HG03045 (cell line): ENCODE measurements at regions not wholly inside any gene's neighbourhood (a gene's known extent, or its start where the extent isn't known, plus 50 kb on each side); places are given as distances from the start of the nearest gene placed in this dataset.

ENCODE experiments used
- ATAC-seq: cut with Tn5 transposase; IDR thresholded peaks from one replicate; pipeline ENCODE4 v1.9.1; 2021; ENCODE audit warnings: mild to moderate bottlenecking, moderate library complexity; ENCODE audit not compliant: unreplicated experiment

DNA sequence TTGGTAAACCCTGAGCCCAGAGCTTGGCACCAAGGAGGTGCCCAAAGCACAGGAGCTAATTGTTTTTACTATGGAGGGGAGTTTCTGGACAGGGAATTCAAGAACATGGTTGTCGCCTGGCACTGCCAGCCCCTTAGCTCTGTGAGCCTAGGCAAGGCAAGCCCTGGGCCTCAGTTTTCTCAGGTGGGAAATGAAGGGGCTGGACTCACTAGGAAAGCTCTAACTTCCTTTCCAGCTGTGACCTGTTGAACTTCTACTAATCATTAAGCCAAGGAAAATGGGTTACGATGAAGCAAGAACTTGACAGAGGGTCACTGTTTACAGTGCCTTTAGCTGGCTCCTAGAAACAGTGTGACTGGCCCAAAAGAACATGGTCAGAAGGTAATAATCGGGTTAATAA is 277.2 kb downstream of the SHQ1 start:
- no peak for ATAC-seq

DNA sequence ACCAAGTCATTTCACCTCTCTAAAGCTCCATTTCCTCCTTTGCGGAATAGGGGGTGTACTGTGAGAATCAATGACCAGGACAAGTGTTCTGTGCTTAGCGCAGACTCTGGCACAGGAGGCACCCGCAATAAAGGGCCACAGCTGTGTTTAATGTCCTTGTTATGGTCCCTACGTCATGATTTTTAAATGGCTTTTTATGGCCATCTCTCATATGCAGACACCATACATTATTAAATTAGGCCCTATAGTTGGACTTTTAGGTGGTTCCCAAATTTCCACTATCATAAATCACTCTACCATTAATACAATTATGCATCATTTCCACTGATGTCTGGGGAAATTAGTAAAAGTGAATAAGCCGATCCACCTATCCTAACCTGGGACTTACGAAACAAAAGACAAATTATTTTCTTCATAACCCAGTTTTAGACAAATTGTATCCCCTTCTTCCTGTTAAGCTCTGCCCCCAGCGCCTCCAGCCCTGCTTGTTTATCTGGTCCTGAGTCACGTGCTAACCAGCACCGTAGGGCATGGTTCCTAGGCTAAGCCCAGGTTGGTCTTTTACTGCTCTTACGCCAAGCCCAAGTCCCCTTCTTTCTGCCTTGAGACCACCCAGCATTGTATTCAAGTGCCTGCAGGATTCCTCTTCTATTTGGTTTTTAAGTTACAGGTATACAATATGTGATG is 278.3 kb downstream of the SHQ1 start:
- no peak for ATAC-seq

DNA sequence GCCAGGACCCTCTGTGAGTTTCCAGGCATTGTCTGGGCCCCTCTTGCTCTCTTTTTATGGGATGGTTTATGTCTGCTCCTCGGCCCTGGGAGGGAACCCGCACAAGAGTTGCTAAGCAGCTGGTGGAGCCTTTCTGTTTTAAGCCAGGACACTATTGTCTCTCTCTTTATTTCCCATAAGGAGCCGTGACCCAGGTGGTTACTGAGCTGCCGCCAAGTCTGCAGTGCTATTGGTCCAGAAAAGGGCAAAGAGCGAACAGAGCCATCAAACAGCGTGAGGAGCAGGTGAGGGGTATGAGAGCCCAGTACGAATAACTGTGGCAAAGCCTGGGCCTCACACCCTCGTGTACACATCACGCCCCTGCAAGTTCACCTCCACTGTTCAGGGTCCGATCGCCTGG is 280.2 kb downstream of the SHQ1 start:
- ATAC-seq = no peak

GRCh38 chr3:72567474-72567873 is 280.8 kb downstream of the SHQ1 start:
- no peak for ATAC-seq

- ATAC-seq = no peak
Measured at GRCh38 chr3:72565593-72565992, 282.7 kb downstream of the SHQ1 start.

DNA sequence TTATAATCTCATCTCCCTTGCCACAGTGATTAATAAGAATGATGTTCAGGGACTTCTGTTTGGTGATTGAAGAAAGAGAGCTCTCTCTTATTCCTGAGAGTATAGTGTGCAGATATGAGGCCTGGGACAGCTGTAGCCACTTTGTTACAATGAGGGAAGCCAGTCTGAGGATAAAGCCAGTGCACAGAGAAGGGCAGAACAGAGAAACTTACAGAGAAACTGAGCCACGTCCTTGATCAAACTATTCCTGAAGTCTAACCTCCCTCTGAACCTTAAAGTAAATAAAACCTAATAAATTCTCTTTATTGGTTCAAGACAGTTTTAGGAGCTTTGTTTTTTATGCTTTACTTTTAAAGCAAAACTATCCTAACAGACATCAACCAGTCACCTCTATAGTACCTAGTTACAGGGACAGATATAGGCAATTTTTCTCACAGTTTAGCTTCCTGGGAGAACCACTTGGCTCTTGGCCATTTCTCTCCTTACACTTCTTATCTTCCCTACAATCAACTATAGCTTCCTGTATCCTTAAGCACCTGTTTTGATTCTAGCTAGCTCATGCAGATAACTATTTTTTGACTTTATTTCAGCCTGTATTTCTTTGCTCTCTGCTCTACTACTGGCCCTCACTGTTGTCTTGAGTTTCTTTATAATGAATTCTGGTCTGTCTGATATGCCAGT is 284.4 kb downstream of the SHQ1 start:
- no peak for ATAC-seq

GRCh38 chr3:72560846-72561675 is 287.2 kb downstream of the SHQ1 start:
- no peak for ATAC-seq

GRCh38 chr3:72559385-72559784 is 288.9 kb downstream of the SHQ1 start:
- no peak for ATAC-seq

GRCh38 chr3:72558001-72558400 is 290.2 kb downstream of the SHQ1 start:
- no peak for ATAC-seq

- no peak for ATAC-seq
Measured at GRCh38 chr3:72555714-72556113, 292.5 kb downstream of the SHQ1 start.

DNA sequence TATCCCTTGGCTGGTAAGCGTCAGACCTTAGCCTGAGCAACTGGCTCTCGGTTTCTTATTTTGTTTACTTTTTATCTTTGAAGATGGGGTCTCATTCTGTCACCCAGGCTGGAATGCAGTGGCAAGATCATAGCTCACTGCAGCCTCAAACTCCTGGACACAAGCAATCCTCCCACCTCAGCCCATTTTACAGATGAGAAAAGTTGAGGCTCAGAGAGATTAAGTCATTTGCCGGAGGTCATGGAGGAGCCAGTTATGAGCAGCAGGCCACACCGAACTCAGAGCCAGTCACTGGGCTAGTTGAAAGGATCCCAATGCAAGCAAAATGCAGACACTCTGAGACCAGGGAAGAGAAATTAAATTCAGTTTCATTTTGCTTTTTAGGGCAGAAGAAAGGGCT is 293.6 kb downstream of the SHQ1 start:
- ATAC-seq = no peak

- no peak for ATAC-seq
Measured at GRCh38 chr3:72553298-72553697, 294.9 kb downstream of the SHQ1 start.

DNA sequence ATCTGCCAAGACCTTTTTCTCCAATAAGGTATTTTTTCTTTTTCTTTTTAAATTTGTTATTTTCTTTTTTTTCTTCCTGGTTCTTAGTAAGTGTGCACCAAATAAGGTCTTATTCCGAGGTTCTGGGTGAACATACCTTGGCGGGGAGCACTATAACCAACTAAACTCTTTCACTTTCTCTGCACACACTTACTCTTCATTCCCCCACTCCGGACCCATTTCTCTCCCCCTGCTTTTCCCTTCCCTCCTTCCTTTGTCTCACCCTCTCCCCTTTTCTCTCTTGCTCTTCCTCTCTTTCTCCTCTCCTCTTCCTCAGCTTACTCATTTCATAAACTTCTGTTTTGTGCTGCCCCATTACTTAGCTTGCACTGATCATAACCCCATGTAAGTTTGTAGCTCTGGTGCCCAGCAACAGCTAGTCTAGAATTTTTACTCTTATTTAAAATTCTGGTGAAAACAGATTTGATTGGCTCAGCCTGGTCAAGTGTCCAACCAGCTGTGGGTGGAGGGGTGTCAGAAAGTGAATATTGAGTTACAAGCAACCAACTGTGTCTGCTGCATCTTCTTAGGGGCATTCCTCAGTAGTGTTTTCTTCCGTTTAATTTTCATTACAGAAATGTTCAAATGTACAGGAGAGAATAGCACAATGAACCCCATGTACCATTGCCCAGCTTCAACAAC is 297.5 kb downstream of the SHQ1 start:
- no peak for ATAC-seq

GRCh38 chr3:72549761-72550581 is 298.3 kb downstream of the SHQ1 start:
- no peak for ATAC-seq

DNA sequence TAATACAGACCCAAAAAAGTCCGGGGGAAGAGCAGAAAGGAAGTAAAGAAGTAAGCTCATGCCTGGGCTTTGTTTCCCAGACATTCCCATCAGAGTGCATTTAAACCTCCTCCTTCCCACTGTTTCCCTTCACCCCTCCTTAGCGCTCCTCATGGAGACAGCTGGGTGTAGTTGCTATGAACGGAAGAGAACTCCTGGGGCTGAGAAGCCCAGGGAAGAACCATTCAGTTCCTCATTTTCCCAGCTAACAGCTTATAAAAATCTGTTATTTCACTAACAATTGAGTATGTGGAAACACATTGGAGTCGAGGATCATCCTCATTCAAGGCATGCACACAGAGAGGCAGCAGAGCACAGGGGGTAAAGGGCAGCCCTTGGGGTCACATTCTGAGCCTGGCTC is 299.3 kb downstream of the SHQ1 start:
- no peak for ATAC-seq

- ATAC-seq = no peak
Measured at GRCh38 chr3:72548461-72548860, 299.8 kb downstream of the SHQ1 start.

- no peak for ATAC-seq
Measured at GRCh38 chr3:72547183-72547582, 301.1 kb downstream of the SHQ1 start.

- ATAC-seq = no peak
Measured at GRCh38 chr3:72544239-72544638, 304.0 kb downstream of the SHQ1 start.

- ATAC-seq = no peak
Measured at GRCh38 chr3:72543246-72543645, 305.0 kb downstream of the SHQ1 start.

GRCh38 chr3:72542781-72543180 is 305.5 kb downstream of the SHQ1 start:
- ATAC-seq = no peak
